ENCODE measurements at regions not wholly inside any gene's neighbourhood (a gene's known extent, or its start where the extent isn't known, plus 50 kb on each side); places are given as distances from the start of the nearest gene placed in this dataset.

GRCh38 chr6:17204533-17204932 is 76.6 kb upstream of the RBM24 start:
- POLR2A ChIA-PET: no interaction called here
- DNase-seq (ENCODE audit: extremely low spot score): no peak
- CTCF ChIA-PET: no interaction called here
- no peak for TF ChIP-seq CTBP1 (IDR thresholded peaks at IDR 0.05; ENCODE audit: borderline replicate concordance)

GRCh38 chr6:17206566-17207072 is 74.5 kb upstream of the RBM24 start:
- TF ChIP-seq FOXM1 (IDR thresholded peaks at IDR 0.05; ENCODE audit: borderline replicate concordance) (no peak), TARDBP (IDR thresholded peaks at IDR 0.05) (no peak), NFRKB (IDR thresholded peaks at IDR 0.05) (no peak), HDGF (IDR thresholded peaks at IDR 0.05; ENCODE audit: borderline replicate concordance) (no peak), ARNT (IDR thresholded peaks at IDR 0.05) (no peak), CTBP1 (IDR thresholded peaks at IDR 0.05; ENCODE audit: borderline replicate concordance) (no peak), SP1 (IDR thresholded peaks at IDR 0.05) (no peak), SUZ12 (IDR thresholded peaks at IDR 0.05) (no peak), FOXK2 (IDR thresholded peaks at IDR 0.05) (no peak), ELF4 (IDR thresholded peaks at IDR 0.05) (no peak), PKNOX1 (IDR thresholded peaks at IDR 0.05) (no peak), L3MBTL2 (conservative IDR thresholded peaks at IDR 0.05) (no peak), LEF1 (IDR thresholded peaks at IDR 0.05; ENCODE audit: borderline replicate concordance) (no peak), BHLHE40 (IDR thresholded peaks at IDR 0.05; ENCODE audit: borderline replicate concordance) (no peak), ZNF384 (IDR thresholded peaks at IDR 0.05) (no peak), FOXA1 (IDR thresholded peaks at IDR 0.05) (no peak)
- DNase-seq (ENCODE audit: extremely low spot score): no peak
- CTCF ChIA-PET: no interaction called here
- POLR2A ChIA-PET: no interaction called here

- CTCF ChIA-PET: no interaction called here
- no peak for DNase-seq (ENCODE audit: extremely low spot score)
- POLR2A ChIA-PET: no interaction called here
- TF ChIP-seq CTBP1 (IDR thresholded peaks at IDR 0.05; ENCODE audit: borderline replicate concordance): no peak
Observed at GRCh38 chr6:17207281-17207680, 73.9 kb upstream of the RBM24 start.

- TF ChIP-seq FOXA1 (IDR thresholded peaks at IDR 0.05): no peak
- no peak for TF ChIP-seq L3MBTL2 (conservative IDR thresholded peaks at IDR 0.05)
- TF ChIP-seq SP1 (IDR thresholded peaks at IDR 0.05): no peak
- no peak for DNase-seq (ENCODE audit: extremely low spot score)
- ChIA-PET CTCF (no interaction called here), POLR2A (interaction anchor here (0.9 kb wide), 1 partner anchor 38 kb away, joined by 3 read pairs; no protein-coding TSS in a partner anchor)
Observed at GRCh38 chr6:17210683-17211082, 70.5 kb upstream of the RBM24 start.

GRCh38 chr6:17211101-17211500 is 70.1 kb upstream of the RBM24 start:
- POLR2A ChIA-PET: interaction anchor here (0.9 kb wide), 1 partner anchor 39 kb away, joined by 3 read pairs; no protein-coding TSS in a partner anchor
- DNase-seq (ENCODE audit: extremely low spot score): no peak
- CTCF ChIA-PET: no interaction called here
- TF ChIP-seq FOXA1 (IDR thresholded peaks at IDR 0.05) (no peak), ARNT (IDR thresholded peaks at IDR 0.05) (no peak), FOXK2 (IDR thresholded peaks at IDR 0.05) (no peak), BHLHE40 (IDR thresholded peaks at IDR 0.05; ENCODE audit: borderline replicate concordance) (no peak), L3MBTL2 (conservative IDR thresholded peaks at IDR 0.05) (no peak), SUZ12 (IDR thresholded peaks at IDR 0.05) (no peak), NFRKB (IDR thresholded peaks at IDR 0.05) (no peak), SP1 (IDR thresholded peaks at IDR 0.05) (no peak), FOXM1 (IDR thresholded peaks at IDR 0.05; ENCODE audit: borderline replicate concordance) (no peak), ZNF384 (IDR thresholded peaks at IDR 0.05) (no peak), PKNOX1 (IDR thresholded peaks at IDR 0.05) (no peak), ELF4 (IDR thresholded peaks at IDR 0.05) (no peak), CTBP1 (IDR thresholded peaks at IDR 0.05; ENCODE audit: borderline replicate concordance) (no peak), LEF1 (IDR thresholded peaks at IDR 0.05; ENCODE audit: borderline replicate concordance) (no peak)

- ChIA-PET CTCF (interaction anchor here (0.6 kb wide), 1 partner anchor 515 kb away, joined by 4 read pairs; no protein-coding TSS in a partner anchor), POLR2A (no interaction called here)
- TF ChIP-seq PKNOX1 (IDR thresholded peaks at IDR 0.05): no peak
- no peak for TF ChIP-seq L3MBTL2 (conservative IDR thresholded peaks at IDR 0.05)
- no peak for TF ChIP-seq HDGF (IDR thresholded peaks at IDR 0.05; ENCODE audit: borderline replicate concordance)
- TF ChIP-seq CTBP1 (IDR thresholded peaks at IDR 0.05; ENCODE audit: borderline replicate concordance): no peak
- TF ChIP-seq ELF4 (IDR thresholded peaks at IDR 0.05): no peak
- no peak for TF ChIP-seq ZNF384 (IDR thresholded peaks at IDR 0.05)
- TF ChIP-seq FOXA1 (IDR thresholded peaks at IDR 0.05): no peak
- TF ChIP-seq BHLHE40 (IDR thresholded peaks at IDR 0.05; ENCODE audit: borderline replicate concordance): no peak
- TF ChIP-seq FOXM1 (IDR thresholded peaks at IDR 0.05; ENCODE audit: borderline replicate concordance): no peak
- no peak for TF ChIP-seq FOXK2 (IDR thresholded peaks at IDR 0.05)
- no peak for TF ChIP-seq LEF1 (IDR thresholded peaks at IDR 0.05; ENCODE audit: borderline replicate concordance)
- no peak for TF ChIP-seq SUZ12 (IDR thresholded peaks at IDR 0.05)
- no peak for TF ChIP-seq SP1 (IDR thresholded peaks at IDR 0.05)
- no peak for TF ChIP-seq ARNT (IDR thresholded peaks at IDR 0.05)
- no peak for TF ChIP-seq TARDBP (IDR thresholded peaks at IDR 0.05)
- no peak for TF ChIP-seq NFRKB (IDR thresholded peaks at IDR 0.05)
- DNase-seq (ENCODE audit: extremely low spot score): no peak
Observed at GRCh38 chr6:17212546-17213371, 68.4 kb upstream of the RBM24 start.
